H9 (cell line): ENCODE measurements at regions not wholly inside any gene's neighbourhood (a gene's known extent, or its start where the extent isn't known, plus 50 kb on each side); places are given as distances from the start of the nearest gene placed in this dataset.

ENCODE experiments used
- DNase-seq: peaks from one replicate; pipeline ENCODE4 v3.0.0-alpha.2; 2017
- H2AFZ ChIP-seq: one replicate; pipeline ENCODE4 v1.6.1; 2013; ENCODE audit warnings: mild to moderate bottlenecking, low read length, control low read depth, moderate library complexity
- H2AK5ac ChIP-seq: 2 replicates; pipeline ENCODE4 v1.6.1; 2013; ENCODE audit warnings: low read length, control low read depth, mixed read lengths; ENCODE audit not compliant: insufficient read length
- H2BK120ac ChIP-seq: one replicate; pipeline ENCODE4 v1.6.1; 2013; ENCODE audit warnings: low read depth, mild to moderate bottlenecking, low read length, control low read depth, inconsistent platforms; ENCODE audit not compliant: poor library complexity, severe bottlenecking
- H2BK12ac ChIP-seq: 2 replicates; pipeline ENCODE4 v1.6.1; 2013; ENCODE audit warnings: low read length, control low read depth, mixed read lengths, low read depth; ENCODE audit not compliant: insufficient read length
- H2BK15ac ChIP-seq: 2 replicates; pipeline ENCODE4 v1.6.1; 2013; ENCODE audit warnings: low read depth, low read length, control low read depth
- H2BK20ac ChIP-seq: one replicate; pipeline ENCODE4 v1.6.1; 2013; ENCODE audit warnings: low read depth, mild to moderate bottlenecking, low read length, control low read depth, inconsistent platforms; ENCODE audit not compliant: poor library complexity, severe bottlenecking
- H2BK5ac ChIP-seq: 2 replicates; pipeline ENCODE4 v1.6.1; 2013; ENCODE audit warnings: low read length, control low read depth, mixed read lengths; ENCODE audit not compliant: insufficient read length
- H3K14ac ChIP-seq: 2 replicates; pipeline ENCODE4 v1.6.1; 2013; ENCODE audit warnings: low read length, control low read depth; ENCODE audit not compliant: insufficient read depth
- H3K18ac ChIP-seq: 2 replicates; pipeline ENCODE4 v1.6.1; 2013; ENCODE audit warnings: low read depth, mild to moderate bottlenecking, mixed read lengths, low read length, control low read depth; ENCODE audit not compliant: insufficient read length
- H3K23ac ChIP-seq: 2 replicates; pipeline ENCODE4 v1.6.1; 2013; ENCODE audit warnings: low read length, control low read depth, mixed read lengths, low read depth; ENCODE audit not compliant: insufficient read length
- H3K23me2 ChIP-seq: 2 replicates; pipeline ENCODE4 v1.6.1; 2013; ENCODE audit warnings: low read depth, mild to moderate bottlenecking, mixed read lengths, low read length, control low read depth; ENCODE audit not compliant: insufficient read length, poor library complexity, severe bottlenecking
- H3K27ac ChIP-seq: 2 replicates; pipeline ENCODE4 v1.5.1; 2013; ENCODE audit warnings: low read length, control low read depth, mixed read lengths, low read depth; ENCODE audit not compliant: insufficient read length
- H3K27me3 ChIP-seq: 2 replicates; pipeline ENCODE4 v1.6.1; 2013; ENCODE audit warnings: low read length, control low read depth, inconsistent platforms; ENCODE audit not compliant: insufficient read depth
- H3K4ac ChIP-seq: 2 replicates; pipeline ENCODE4 v1.6.1; 2013; ENCODE audit warnings: low read depth, mild to moderate bottlenecking, control low read depth, inconsistent platforms, low read length, moderate library complexity
- H3K4me1 ChIP-seq: 2 replicates; pipeline ENCODE4 v1.6.1; 2013; ENCODE audit warnings: low read length, control low read depth, inconsistent platforms; ENCODE audit not compliant: insufficient read depth
- H3K4me2 ChIP-seq: 2 replicates; pipeline ENCODE4 v1.6.1; 2013; ENCODE audit warnings: low read length, control low read depth, mixed read lengths; ENCODE audit not compliant: insufficient read length, insufficient read depth
- H3K56ac ChIP-seq: 2 replicates; pipeline ENCODE4 v1.6.1; 2013; ENCODE audit warnings: low read depth, mild to moderate bottlenecking, mixed read lengths, low read length, control low read depth; ENCODE audit not compliant: insufficient read length
- H3K79me1 ChIP-seq: 2 replicates; pipeline ENCODE4 v1.6.1; 2013; ENCODE audit warnings: low read depth, mild to moderate bottlenecking, moderate library complexity, low read length, control low read depth, inconsistent platforms; ENCODE audit not compliant: insufficient read depth, poor library complexity, severe bottlenecking
- H3K79me2 ChIP-seq: 2 replicates; pipeline ENCODE4 v1.6.1; 2013; ENCODE audit warnings: low read length, control low read depth, inconsistent platforms; ENCODE audit not compliant: insufficient read depth
- H3K9ac ChIP-seq: 2 replicates; pipeline ENCODE4 v1.6.1; 2013; ENCODE audit warnings: low read length, control low read depth, mixed read lengths; ENCODE audit not compliant: insufficient read length; ENCODE audit errors: extremely low read depth
- H3K9me3 ChIP-seq: one replicate; pipeline ENCODE4 v1.6.1; 2013; ENCODE audit warnings: low read depth, low read length, inconsistent platforms; ENCODE audit not compliant: control insufficient read depth
- H3T11ph ChIP-seq: one replicate; pipeline ENCODE4 v1.6.1; 2013; ENCODE audit warnings: mild to moderate bottlenecking, low read length, control low read depth, inconsistent platforms
- H4K20me1 ChIP-seq: one replicate; pipeline ENCODE4 v1.6.1; 2013; ENCODE audit not compliant: control insufficient read depth, insufficient read length, insufficient read depth
- H4K5ac ChIP-seq: 2 replicates; pipeline ENCODE4 v1.6.1; 2013; ENCODE audit warnings: low read depth, mild to moderate bottlenecking, mixed read lengths, low read length, control low read depth; ENCODE audit not compliant: insufficient read length
- H4K8ac ChIP-seq: replicated peaks from 2 replicates; pipeline ENCODE4 v1.6.1; 2013; ENCODE audit warnings: low read length, control low read depth, mixed read lengths, low read depth; ENCODE audit not compliant: insufficient read length
- H4K91ac ChIP-seq: 2 replicates; pipeline ENCODE4 v1.6.1; 2013; ENCODE audit warnings: low read depth, mild to moderate bottlenecking, moderate library complexity, mixed read lengths, low read length, control low read depth; ENCODE audit not compliant: insufficient read length
- H3K27ac Mint-ChIP-seq, 3 experiments: 2 replicates in 2 of 3; 3 replicates in 1 of 3; pipeline ENCODE4 v1.8.0; 2020 to 2021; ENCODE audit warnings: mixed read lengths in 3 of 3, mild to moderate bottlenecking in 1 of 3, moderate library complexity in 1 of 3
- H3K27me3 Mint-ChIP-seq: 2 replicates; pipeline ENCODE4 v1.8.0; 2021; ENCODE audit warnings: low read depth, mild to moderate bottlenecking, moderate library complexity, mixed read lengths
- H3K36me3 Mint-ChIP-seq, 3 experiments: 2 replicates in 2 of 3; 3 replicates in 1 of 3; pipeline ENCODE4 v1.8.0; 2020 to 2021; ENCODE audit warnings: low read depth in 3 of 3, mixed read lengths in 3 of 3; ENCODE audit not compliant: insufficient read depth in 1 of 3
- H3K4me1 Mint-ChIP-seq, 2 experiments: 2 replicates each; pipeline ENCODE4 v1.8.0; 2020; ENCODE audit warnings: mixed read lengths in 2 of 2
- H3K4me3 Mint-ChIP-seq, 2 experiments: 2 replicates in 1 of 2; 3 replicates in 1 of 2; pipeline ENCODE4 v1.8.0; 2020 to 2021; ENCODE audit warnings: mild to moderate bottlenecking in 2 of 2, mixed read lengths in 2 of 2, moderate library complexity in 1 of 2
- H3K9me3 Mint-ChIP-seq, 2 experiments: 2 replicates in 1 of 2; 3 replicates in 1 of 2; pipeline ENCODE4 v1.8.0; 2020; ENCODE audit warnings: mild to moderate bottlenecking in 2 of 2, mixed read lengths in 2 of 2, moderate library complexity in 1 of 2
- WGBS: extraction: QIAGEN DNeasy Blood & Tissue Kit; methylation state at CpG from one replicate; pipeline ENCODE4 v1.1.7; 2013; ENCODE audit warnings: missing lambda C conversion rate, low lambda C conversion rate, mixed read lengths; ENCODE audit not compliant: insufficient read length; ENCODE audit errors: extremely low coverage; 5-methylcytosine and 5-hydroxymethylcytosine counted together
- TF ChIP-seq, protein P1 (sequence below): fragments of 200-600 bp; sonication (generic); conservative IDR thresholded peaks from 3 replicates; pipeline ENCODE4 v1.8.0; 2021; ENCODE audit warnings: antibody characterized with exemption, mild to moderate bottlenecking

GRCh38 chr17:71438631-71439146 lies 682.1 kb upstream of the SOX9 start:
- no peak overlapping the region for H3K56ac ChIP-seq
- H3K27me3 ChIP-seq = no peaks in the 10 kb centered on the region
- no peak overlapping the region for H4K8ac ChIP-seq
- H2BK5ac ChIP-seq = no peak overlapping the region
- Mint-ChIP-seq H3K9me3 (no peaks in the 10 kb centered on the region; a peak in 1 of 5 replicates), H3K4me1 (no peaks in the 10 kb centered on the region), H3K36me3 (no peaks in the 10 kb centered on the region), H3K4me3 (no peak overlapping the region), H3K27me3 (no peaks in the 10 kb centered on the region), H3K27ac (no peak overlapping the region)
- H2AFZ ChIP-seq = no peak overlapping the region
- H2BK20ac ChIP-seq = no peak overlapping the region
- H3K4me1 ChIP-seq = no peaks in the 10 kb centered on the region
- no peak overlapping the region for H3K4ac ChIP-seq
- H2BK12ac ChIP-seq = no peak overlapping the region
- H3K4me2 ChIP-seq = no peak overlapping the region
- H2AK5ac ChIP-seq = no peak overlapping the region
- WGBS = no CpG with 5 or more reads among the region's 5 CpGs
- no peak overlapping the region for H3K18ac ChIP-seq
- H4K91ac ChIP-seq = no peak overlapping the region
- H3K9ac ChIP-seq = no peak overlapping the region
- no peak overlapping the region for H2BK15ac ChIP-seq
- H3K23me2 ChIP-seq = no peaks in the 10 kb centered on the region
- H3K14ac ChIP-seq = no peak overlapping the region
- H3T11ph ChIP-seq = no peak overlapping the region
- H3K9me3 ChIP-seq = no peaks in the 10 kb centered on the region
- no peak overlapping the region for H4K5ac ChIP-seq
- no peak overlapping the region for H3K23ac ChIP-seq
- TF ChIP-seq, protein P1, sequence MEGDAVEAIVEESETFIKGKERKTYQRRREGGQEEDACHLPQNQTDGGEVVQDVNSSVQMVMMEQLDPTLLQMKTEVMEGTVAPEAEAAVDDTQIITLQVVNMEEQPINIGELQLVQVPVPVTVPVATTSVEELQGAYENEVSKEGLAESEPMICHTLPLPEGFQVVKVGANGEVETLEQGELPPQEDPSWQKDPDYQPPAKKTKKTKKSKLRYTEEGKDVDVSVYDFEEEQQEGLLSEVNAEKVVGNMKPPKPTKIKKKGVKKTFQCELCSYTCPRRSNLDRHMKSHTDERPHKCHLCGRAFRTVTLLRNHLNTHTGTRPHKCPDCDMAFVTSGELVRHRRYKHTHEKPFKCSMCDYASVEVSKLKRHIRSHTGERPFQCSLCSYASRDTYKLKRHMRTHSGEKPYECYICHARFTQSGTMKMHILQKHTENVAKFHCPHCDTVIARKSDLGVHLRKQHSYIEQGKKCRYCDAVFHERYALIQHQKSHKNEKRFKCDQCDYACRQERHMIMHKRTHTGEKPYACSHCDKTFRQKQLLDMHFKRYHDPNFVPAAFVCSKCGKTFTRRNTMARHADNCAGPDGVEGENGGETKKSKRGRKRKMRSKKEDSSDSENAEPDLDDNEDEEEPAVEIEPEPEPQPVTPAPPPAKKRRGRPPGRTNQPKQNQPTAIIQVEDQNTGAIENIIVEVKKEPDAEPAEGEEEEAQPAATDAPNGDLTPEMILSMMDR = no peak
- H3K79me1 ChIP-seq = no peaks in the 10 kb centered on the region
- no peak for DNase-seq
- H2BK120ac ChIP-seq = no peak overlapping the region
- no peaks in the 10 kb centered on the region for H3K79me2 ChIP-seq
- no peak overlapping the region for H3K27ac ChIP-seq
- H4K20me1 ChIP-seq = no peaks in the 10 kb centered on the region
